ENCODE measurements at regions not wholly inside any gene's neighbourhood (a gene's known extent, or its start where the extent isn't known, plus 50 kb on each side); places are given as distances from the start of the nearest gene placed in this dataset.

GRCh38 chr5:124180875-124181461 lies 565.5 kb downstream of the ZNF608 start:
- no peaks in the 10 kb centered on the region for H3K9me3 ChIP-seq
- no peaks in the 10 kb centered on the region for H3K4me1 ChIP-seq
- TF ChIP-seq CTCF (IDR thresholded peaks at IDR 0.05) (no peak), POLR2A (IDR thresholded peaks at IDR 0.05) (no peak), EP300 (IDR thresholded peaks at IDR 0.05) (no peak), POLR2AphosphoS5 (IDR thresholded peaks at IDR 0.05) (no peak)
- H3K27ac ChIP-seq: no peak overlapping the region
- 41 to 58% methylated on average over 2 of the region's 2 CpGs for WGBS, 2 donors
- DNase-seq (no peak), ATAC-seq (ENCODE audit: low FRiP score in 2 of 2) (no peak)
- no peaks in the 10 kb centered on the region for H3K27me3 ChIP-seq
- H3K36me3 ChIP-seq: no peaks in the 10 kb centered on the region
- H3K4me3 ChIP-seq: no peak overlapping the region

- no peak for TF ChIP-seq CTCF (IDR thresholded peaks at IDR 0.05)
- TF ChIP-seq POLR2AphosphoS5 (IDR thresholded peaks at IDR 0.05): no peak
- no peak for TF ChIP-seq EP300 (IDR thresholded peaks at IDR 0.05)
- TF ChIP-seq POLR2A (IDR thresholded peaks at IDR 0.05): no peak
- Histone ChIP-seq H3K9me3 (no peaks in the 10 kb centered on the region), H3K27ac (no peak overlapping the region), H3K4me3 (no peak overlapping the region), H3K4me1 (no peaks in the 10 kb centered on the region), H3K36me3 (no peaks in the 10 kb centered on the region), H3K27me3 (no peaks in the 10 kb centered on the region)
- no peak for ATAC-seq (ENCODE audit: low FRiP score in 2 of 2)
- 91 to 94% methylated on average over 4 of the region's 4 CpGs for WGBS, 2 donors
- DNase-seq: no peak
Observed at GRCh38 chr5:124180299-124180874, 566.1 kb downstream of the ZNF608 start.

DNA sequence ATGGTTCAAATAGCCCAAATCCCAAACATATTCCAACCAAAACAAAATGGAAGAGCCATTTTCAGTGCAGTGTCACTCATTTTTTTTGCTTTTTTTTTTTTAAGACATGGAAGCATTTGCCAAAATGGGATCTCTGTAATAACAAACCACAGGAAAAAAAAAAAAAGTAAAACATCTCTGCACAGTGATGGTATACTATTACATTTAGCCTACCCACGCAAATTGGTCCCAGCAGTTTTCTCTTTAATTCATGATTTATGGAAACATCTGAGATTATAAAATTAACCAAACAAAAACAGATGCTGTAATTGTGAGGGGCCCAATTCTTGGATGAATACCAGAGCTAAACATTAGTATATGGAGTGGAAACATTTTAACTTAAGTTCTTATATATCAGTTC lies 566.6 kb downstream of the ZNF608 start:
- WGBS, 2 donors: 0 to 45% methylated on average over 1 of the region's 1 CpG
- ATAC-seq (ENCODE audit: low FRiP score in 2 of 2): no peak

DNA sequence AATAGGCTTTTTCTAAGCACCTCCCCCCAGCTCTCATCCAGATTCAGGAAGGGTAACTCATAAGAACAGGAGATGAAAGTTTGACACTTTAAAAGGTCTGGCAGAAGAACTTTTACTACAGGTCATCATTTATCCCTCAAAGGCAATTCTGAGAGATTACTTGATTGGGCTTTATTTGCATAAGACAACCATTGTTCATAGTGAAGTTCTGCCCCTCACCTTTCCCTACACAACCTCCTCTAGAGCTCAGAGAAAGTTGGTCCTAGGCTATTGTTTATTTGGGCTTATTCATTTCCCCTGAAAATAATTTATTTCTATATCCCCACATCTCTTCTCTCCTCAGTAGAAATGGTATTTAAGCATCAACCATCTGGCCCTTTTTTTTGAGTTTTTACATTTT lies 568.4 kb downstream of the ZNF608 start:
- no peak for ATAC-seq (ENCODE audit: low FRiP score in 2 of 2)
- Histone ChIP-seq H3K4me3 (no peak overlapping the region), H3K27ac (no peak overlapping the region), H3K9me3 (peaks cover 0 to 2% (median 0%) of the 10 kb centered on the region in 4 donors), H3K27me3 (no peaks in the 10 kb centered on the region), H3K36me3 (no peaks in the 10 kb centered on the region), H3K4me1 (no peaks in the 10 kb centered on the region)
- no peak for DNase-seq
- TF ChIP-seq POLR2AphosphoS5 (IDR thresholded peaks at IDR 0.05): no peak
- TF ChIP-seq EP300 (IDR thresholded peaks at IDR 0.05): no peak
- no peak for TF ChIP-seq POLR2A (IDR thresholded peaks at IDR 0.05)
- TF ChIP-seq CTCF (IDR thresholded peaks at IDR 0.05): no peak

More for the DNA sequence above, 566.6 kb downstream of the ZNF608 start:
- Histone ChIP-seq H3K4me3 (no peak overlapping the region), H3K27ac (no peak overlapping the region), H3K4me1 (no peaks in the 10 kb centered on the region), H3K36me3 (no peaks in the 10 kb centered on the region), H3K27me3 (no peaks in the 10 kb centered on the region), H3K9me3 (no peaks in the 10 kb centered on the region)
- no peak for TF ChIP-seq CTCF (IDR thresholded peaks at IDR 0.05)
- DNase-seq: no peak

DNA sequence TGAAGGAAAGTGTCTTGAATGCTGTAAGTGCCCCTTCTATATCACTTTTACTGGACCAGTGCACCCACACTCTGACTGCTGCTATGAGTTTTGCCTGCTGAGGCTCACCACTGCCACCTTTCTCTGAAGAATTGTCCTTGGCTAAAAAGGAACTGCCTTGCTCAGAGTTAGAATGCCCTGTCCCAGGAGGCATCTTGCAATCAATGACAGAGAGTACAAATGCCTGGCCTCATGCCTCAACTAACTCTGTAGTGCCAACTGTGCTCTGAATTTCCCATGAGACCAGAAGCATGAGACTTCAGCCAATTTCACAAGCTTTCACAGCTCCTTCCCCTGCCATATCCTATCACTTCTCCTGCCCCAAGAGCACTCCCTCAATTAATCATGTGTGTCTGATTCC lies 569.7 kb downstream of the ZNF608 start:
- no peak overlapping the region for H3K27ac ChIP-seq
- TF ChIP-seq EP300 (IDR thresholded peaks at IDR 0.05) (no peak), POLR2AphosphoS5 (IDR thresholded peaks at IDR 0.05) (no peak), POLR2A (IDR thresholded peaks at IDR 0.05) (no peak), CTCF (IDR thresholded peaks at IDR 0.05) (no peak)
- H3K4me3 ChIP-seq: no peak overlapping the region
- H3K27me3 ChIP-seq: no peaks in the 10 kb centered on the region
- H3K4me1 ChIP-seq: no peaks in the 10 kb centered on the region
- no peak for DNase-seq
- H3K36me3 ChIP-seq: no peaks in the 10 kb centered on the region
- H3K9me3 ChIP-seq: peaks cover 0 to 13% (median 4%) of the 10 kb centered on the region in 4 donors
- ATAC-seq (ENCODE audit: low FRiP score in 2 of 2): no peak
